Hepatic stellate cell (primary cell): ENCODE measurements at regions not wholly inside any gene's neighbourhood (a gene's known extent, or its start where the extent isn't known, plus 50 kb on each side); places are given as distances from the start of the nearest gene placed in this dataset.
A peak's percentile ranks its signal among the peaks of the same experiment; 100 is the strongest.
"Not testable (repeated sequence)": the region's sequence is repeated elsewhere in the genome, so short reads cannot be mapped to it uniquely, and the experiment has no call there.

Experiments
- DNase-seq: peaks from one replicate; pipeline ENCODE4 v3.0.0; 2011; ENCODE audit warnings: low spot score

GRCh38 chr13:64782466-64782865, 2447.7 kb downstream of the PCDH9 start:
- no peak for DNase-seq

GRCh38 chr13:64778002-64778401, 2452.1 kb downstream of the PCDH9 start:
- no peak for DNase-seq

DNA sequence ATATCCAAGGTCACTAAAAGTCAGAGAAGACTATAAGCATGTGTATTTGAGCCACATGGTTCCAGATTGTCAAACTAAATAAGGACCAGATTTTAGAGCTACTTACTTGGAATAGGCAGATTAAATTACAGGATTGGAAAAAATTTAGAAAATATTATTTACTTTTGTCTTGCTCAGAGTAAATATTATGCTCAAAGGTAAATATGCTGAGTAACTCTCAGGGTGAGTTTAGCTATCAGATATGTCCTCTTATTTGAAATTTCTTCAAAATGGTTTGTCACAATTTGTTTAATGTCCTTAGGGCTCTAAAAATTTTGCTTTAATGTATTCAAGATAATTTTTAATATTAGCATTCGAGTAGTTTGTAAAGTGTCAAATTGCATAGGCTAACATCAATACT, 2455.2 kb downstream of the PCDH9 start:
- no peak for DNase-seq

- DNase-seq, result no peak
Measured at GRCh38 chr13:64770743-64771142, 2459.4 kb downstream of the PCDH9 start.

- DNase-seq, result no peak
Measured at GRCh38 chr13:64767054-64767453, 2463.1 kb downstream of the PCDH9 start.

DNA sequence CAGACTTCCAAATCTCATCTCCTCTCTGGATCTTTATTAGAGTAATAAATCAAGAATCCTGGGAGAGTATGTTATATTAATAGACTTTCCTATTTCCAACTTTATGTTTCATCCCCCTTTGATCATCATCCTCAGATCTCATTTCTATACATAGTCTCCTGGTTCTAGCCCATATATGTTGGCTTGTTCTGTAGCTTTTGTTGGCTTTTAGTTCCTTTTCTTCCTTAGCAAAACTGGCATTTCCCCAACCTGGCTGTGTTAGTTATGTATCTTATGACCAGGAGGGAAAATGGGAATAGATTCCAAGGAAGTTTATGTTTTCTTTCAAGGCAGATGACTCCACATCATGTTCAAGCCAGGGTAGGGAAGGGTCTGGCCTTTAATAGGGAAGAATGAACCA, 2464.5 kb downstream of the PCDH9 start:
- no peak for DNase-seq

DNA sequence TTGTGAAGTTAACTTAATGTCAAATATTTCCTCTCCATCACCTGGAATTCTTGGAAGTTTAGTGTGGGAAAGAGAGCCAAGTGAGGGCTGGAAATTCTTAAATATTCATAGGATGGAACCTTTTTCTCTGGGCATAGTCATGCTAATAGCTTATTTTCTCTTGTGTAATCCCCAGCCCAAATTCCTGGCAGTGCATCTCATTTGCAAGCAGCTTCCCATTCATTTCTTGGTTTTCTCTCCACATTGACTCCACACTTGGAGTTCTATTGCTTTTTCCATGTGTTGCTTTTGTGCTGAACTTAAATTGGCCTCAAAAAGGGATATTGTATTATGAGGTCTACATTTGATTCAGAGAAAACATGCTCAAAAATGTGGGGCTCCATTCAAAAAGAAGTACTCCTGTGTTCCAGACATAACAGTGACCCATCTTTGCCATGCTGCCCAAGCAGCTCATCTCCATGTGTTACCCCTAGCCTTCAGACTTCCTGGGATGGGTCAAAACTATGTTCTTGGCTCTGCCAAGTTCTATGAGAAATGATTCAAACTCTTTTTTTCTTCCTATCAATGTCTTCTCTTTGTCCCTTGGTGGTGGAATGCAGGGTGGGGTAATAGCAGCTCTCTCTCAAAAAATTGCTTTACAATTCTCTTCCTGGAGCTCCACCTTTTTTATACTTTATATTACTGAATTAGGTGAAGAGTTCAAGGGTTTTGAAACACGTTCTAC, 2471.5 kb downstream of the PCDH9 start:
- no peak for DNase-seq

- DNase-seq, result no peak
Measured at GRCh38 chr13:64756621-64757020, 2473.5 kb downstream of the PCDH9 start.

GRCh38 chr13:64755961-64756360, 2474.2 kb downstream of the PCDH9 start:
- no peak for DNase-seq

DNA sequence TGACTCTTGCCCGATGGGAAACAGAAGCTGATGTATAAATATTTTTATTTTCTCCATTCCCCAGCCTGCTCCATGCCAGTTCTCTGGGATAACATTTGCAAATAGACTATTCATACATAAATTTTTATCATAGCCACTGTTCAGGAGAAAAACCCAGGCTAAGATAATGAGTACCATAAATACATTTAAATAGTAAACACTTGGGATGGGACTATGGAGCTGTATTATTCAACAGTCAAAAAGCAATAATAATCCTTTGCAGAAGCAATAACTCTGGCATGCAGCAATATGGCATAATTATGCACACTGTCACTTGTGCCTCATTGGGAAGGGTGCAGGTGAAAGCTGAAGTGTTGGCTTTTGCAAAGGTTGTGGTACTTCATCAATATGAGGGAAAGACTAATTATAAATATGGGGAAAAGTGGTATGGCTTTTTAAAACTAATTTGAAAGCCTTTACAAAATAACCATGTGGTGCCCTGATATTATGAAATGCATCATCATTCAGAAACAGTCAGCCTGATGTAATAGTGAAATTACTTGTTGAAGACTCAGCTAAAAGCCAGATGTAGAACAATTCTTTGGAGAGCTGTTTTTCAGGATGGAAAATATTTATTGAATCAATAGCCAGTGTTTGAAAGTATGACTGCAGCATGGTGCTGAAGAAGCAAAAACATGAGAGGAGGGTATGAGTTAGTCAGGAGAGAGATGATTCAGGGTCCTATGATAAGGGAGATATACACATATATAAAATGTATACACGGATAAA, 2476.7 kb downstream of the PCDH9 start:
- no peak for DNase-seq

DNA sequence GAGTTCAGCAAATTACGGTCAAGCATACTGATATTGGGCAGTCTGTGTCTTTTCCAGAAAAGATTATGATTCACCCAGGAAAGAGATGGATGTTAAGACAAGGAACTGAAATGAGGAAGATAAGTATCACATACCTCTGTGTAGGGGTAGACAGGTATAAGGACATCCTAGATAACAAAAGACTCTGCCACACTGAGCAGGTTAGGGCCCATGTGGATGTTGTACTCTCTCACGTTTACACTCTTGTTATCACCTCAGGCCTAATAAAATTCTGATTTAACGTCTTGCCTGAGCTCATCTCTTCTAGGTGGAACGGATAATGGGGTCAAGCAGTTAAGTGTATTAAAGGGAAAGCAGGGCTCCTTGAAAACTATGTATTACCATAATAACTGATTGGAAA, 2480.8 kb downstream of the PCDH9 start:
- no peak for DNase-seq

GRCh38 chr13:64746845-64747244, 2483.3 kb downstream of the PCDH9 start:
- no peak for DNase-seq

GRCh38 chr13:64740493-64740892, 2489.6 kb downstream of the PCDH9 start:
- DNase-seq, result no peak

DNA sequence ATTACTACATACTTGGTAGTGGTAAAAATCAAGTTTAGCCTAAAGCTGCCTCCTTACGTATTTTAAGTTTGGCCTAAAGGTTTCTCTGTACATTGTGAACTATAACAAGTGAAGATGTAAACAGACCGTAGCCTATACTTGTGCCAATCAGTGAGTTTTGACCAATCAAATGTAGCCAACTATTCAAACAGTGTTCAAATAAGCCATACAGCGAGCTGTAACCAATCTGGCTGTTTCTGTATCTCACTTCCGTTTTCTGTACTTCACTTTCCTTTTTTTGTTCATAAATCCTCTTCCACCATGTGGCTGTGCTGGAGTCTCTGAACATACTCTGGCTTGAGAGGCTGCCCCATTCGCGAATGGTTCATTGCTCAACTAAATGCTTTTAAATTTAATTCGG, 2504.6 kb downstream of the PCDH9 start:
- no peak for DNase-seq

GRCh38 chr13:64723724-64724123, 2506.4 kb downstream of the PCDH9 start:
- DNase-seq, result peak; percentile 7

GRCh38 chr13:64718116-64718515, 2512.0 kb downstream of the PCDH9 start:
- no peak for DNase-seq

DNA sequence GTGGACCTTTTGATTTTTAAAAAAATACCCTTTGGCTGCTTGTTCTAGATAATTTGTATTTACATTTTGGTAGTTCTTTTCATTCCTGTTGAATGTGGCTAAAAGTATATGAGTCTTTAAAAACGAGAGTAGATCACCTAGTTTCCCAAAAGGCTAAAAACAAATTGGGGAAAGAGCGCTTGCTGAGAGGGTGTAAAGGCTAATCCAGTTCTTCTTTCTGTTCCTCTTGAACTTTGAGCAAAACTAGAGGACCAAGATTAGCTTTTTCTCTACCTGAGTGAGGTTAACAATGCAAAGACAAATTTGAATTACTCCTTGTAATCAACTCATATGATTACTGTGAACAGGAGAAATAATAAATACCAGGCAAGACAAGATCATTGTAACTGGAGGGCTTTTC, 2513.2 kb downstream of the PCDH9 start:
- no peak for DNase-seq

- no peak for DNase-seq
Measured at GRCh38 chr13:64709079-64709478, 2521.1 kb downstream of the PCDH9 start.

GRCh38 chr13:64704121-64704649, 2526.0 kb downstream of the PCDH9 start:
- no peak for DNase-seq

DNA sequence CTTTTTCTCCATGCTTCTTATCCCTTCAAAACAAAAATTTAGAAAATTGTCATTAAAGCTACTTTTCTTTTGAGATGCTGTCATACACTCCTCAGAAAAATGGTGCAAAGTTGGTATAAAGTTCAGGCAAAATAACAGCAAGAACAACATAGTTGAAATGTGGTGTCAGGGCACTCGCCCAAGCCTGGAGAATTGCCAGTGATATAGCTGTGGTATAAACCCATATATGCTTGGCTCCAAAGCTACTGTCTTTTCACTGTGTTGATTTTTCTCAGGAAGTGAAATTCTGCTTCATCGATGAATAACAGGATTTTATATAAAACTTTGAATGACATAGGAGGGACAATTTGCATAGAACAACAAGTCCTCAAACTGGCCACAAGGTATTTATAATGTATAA, 2532.9 kb downstream of the PCDH9 start:
- no peak for DNase-seq

GRCh38 chr13:64688893-64689677, 2541.1 kb downstream of the PCDH9 start:
- DNase-seq, result peak; percentile 1

DNA sequence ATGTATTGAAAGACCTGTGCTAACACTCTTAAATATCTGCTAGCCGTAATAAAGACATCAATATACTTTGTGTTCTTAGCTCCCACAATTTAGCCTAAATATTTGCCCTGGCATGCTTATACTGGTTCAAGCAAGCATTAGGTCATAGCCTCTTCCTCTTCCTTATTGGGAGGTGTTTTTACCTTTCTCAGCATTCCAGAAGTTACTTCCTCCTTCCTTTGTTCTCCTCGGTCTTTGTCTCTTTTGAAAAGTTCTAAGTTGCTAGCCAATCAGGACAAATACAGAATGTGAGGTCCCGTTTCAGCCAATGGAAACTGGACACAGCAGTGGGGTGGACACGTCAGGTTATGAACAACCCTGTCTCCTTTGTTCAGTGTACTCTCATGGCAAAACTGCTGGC, 2543.6 kb downstream of the PCDH9 start:
- DNase-seq, result not testable (repeated sequence)
